Vagina (tissue), 2 donors: ENCODE measurements at regions not wholly inside any gene's neighbourhood (a gene's known extent, or its start where the extent isn't known, plus 50 kb on each side); places are given as distances from the start of the nearest gene placed in this dataset.

Experiments
- CTCF ChIP-seq, 3 experiments: fragments of 450-650 bp in 2 of 3; fragments of 200-600 bp in 1 of 3; sonication (generic) in 1 of 3; IDR thresholded peaks; one replicate each; pipeline ENCODE4 v1.5.1; 2017 to 2019; ENCODE audit warnings: antibody characterized with exemption in 3 of 3, mild to moderate bottlenecking in 2 of 3, moderate library complexity in 2 of 3
- POLR2A ChIP-seq, 2 donors: fragments of 450-650 bp; IDR thresholded peaks; one replicate each; pipeline ENCODE4 v1.6.1; 2017; ENCODE audit warnings: antibody characterized with exemption in 2 of 2, mild to moderate bottlenecking in 2 of 2, moderate library complexity in 2 of 2

- TF ChIP-seq POLR2A (IDR thresholded peaks at IDR 0.05), result no peak
- TF ChIP-seq CTCF (IDR thresholded peaks at IDR 0.05), result no peak
These were observed 317.7 kb upstream of the ESRRG start for GRCh38 chr1:217040711-217041455.
